HepG2 (cell line): ENCODE measurements at regions not wholly inside any gene's neighbourhood (a gene's known extent, or its start where the extent isn't known, plus 50 kb on each side); places are given as distances from the start of the nearest gene placed in this dataset.

ENCODE experiments used
- ATAC-seq: fragments of 200-7000 bp; cut with Tn5 transposase; 3 replicates; pipeline ENCODE4 v1.9.1; 2020; ENCODE audit warnings: mild to moderate bottlenecking, moderate library complexity
- BruUV-seq: library from RNA; stranded (reverse); fragments of 400-500 nt; replicated peaks from 2 replicates; lab custom pipeline; 2021; lab: Mats Ljungman, UMichigan
- CTCF ChIA-PET: fragments of 300-600 bp; formaldehyde crosslinking; extraction: SDS; loops from one replicate; lab custom pipeline; 2021; ENCODE audit warnings: low total read pairs, inconsistent platforms, low intra/inter-chr PET ratio; lab: Yijun Ruan, JAX
- POLR2A ChIA-PET: fragments of 350-600 bp; sonication (Branson Sonifier 250); formaldehyde crosslinking; loops from one replicate; lab custom pipeline; 2020; ENCODE audit warnings: antibody characterized with exemption, inconsistent platforms; lab: Yijun Ruan, JAX
- DNase-seq: peaks from one replicate; pipeline ENCODE4 v3.0.0-alpha.2; 2015; ENCODE audit warnings: low spot score
- FAIRE-seq: peaks from 3 replicates; lab custom pipeline; 2011; peaks lifted over from hg19 to GRCh38; lab: Jason Lieb, UNC
- H2AFZ ChIP-seq: one replicate; pipeline ENCODE4 v1.6.1; 2011; ENCODE audit warnings: low read length, inconsistent platforms
- H3K27ac ChIP-seq: fragments of 300-600 bp; 3 replicates; pipeline ENCODE4 v1.8.0; 2011; ENCODE audit warnings: mixed run types, mild to moderate bottlenecking, mixed read lengths, low read length, inconsistent platforms; ENCODE audit not compliant: insufficient read depth; ENCODE audit errors: extremely low read length
- H3K27me3 ChIP-seq, 2 experiments: fragments of 200-600 bp in 1 of 2; 2 replicates in 1 of 2; 3 replicates in 1 of 2; pipeline versions ENCODE4 v1.6.0 to v1.8.0; 2011; ENCODE audit warnings: low read length in 2 of 2, mild to moderate bottlenecking in 2 of 2, moderate library complexity in 2 of 2, inconsistent platforms in 1 of 2; ENCODE audit not compliant: insufficient read depth in 2 of 2, control insufficient read depth in 1 of 2
- H3K36me3 ChIP-seq, 2 experiments: fragments of 200-600 bp in 1 of 2; replicated peaks in 1 of 2; 2 replicates in 1 of 2; 3 replicates in 1 of 2; pipeline versions ENCODE4 v1.5.1 to v1.8.0; 2011; ENCODE audit warnings: low read length in 2 of 2, inconsistent platforms in 1 of 2; ENCODE audit not compliant: insufficient read depth in 2 of 2, control insufficient read depth in 1 of 2
- H3K4me1 ChIP-seq: 2 replicates; pipeline ENCODE4 v1.5.1; 2012; ENCODE audit warnings: low read length, inconsistent platforms; ENCODE audit not compliant: insufficient read depth
- H3K4me2 ChIP-seq: 2 replicates; pipeline ENCODE4 v1.6.0; 2011; ENCODE audit warnings: low read depth, low read length, inconsistent platforms
- H3K4me3 ChIP-seq, 3 experiments: fragments of 200-600 bp in 1 of 3; sonication (generic), shearing (Covaris generic) in 1 of 3; replicated peaks in 1 of 3; 2 replicates each; pipeline ENCODE4 v1.5.1; 2011 to 2016; ENCODE audit warnings: low read length in 3 of 3, inconsistent platforms in 2 of 3, low read depth in 2 of 3, mild to moderate bottlenecking in 2 of 3, control low read depth in 1 of 3, mixed read lengths in 1 of 3; ENCODE audit not compliant: insufficient read depth in 1 of 3
- H3K79me2 ChIP-seq: one replicate; pipeline ENCODE4 v1.6.1; 2011; ENCODE audit warnings: low read length, inconsistent platforms; ENCODE audit not compliant: insufficient read depth
- H3K9ac ChIP-seq: 2 replicates; pipeline ENCODE4 v1.6.0; 2011; ENCODE audit warnings: mild to moderate bottlenecking, low read depth, low read length, inconsistent platforms; ENCODE audit not compliant: insufficient read depth
- H3K9me3 ChIP-seq: 2 replicates; pipeline ENCODE4 v1.5.1; 2012; ENCODE audit warnings: mild to moderate bottlenecking, low read length
- H4K20me1 ChIP-seq: 2 replicates; pipeline ENCODE4 v1.6.0; 2011; ENCODE audit warnings: inconsistent platforms, mild to moderate bottlenecking, low read length, moderate library complexity; ENCODE audit not compliant: insufficient read depth
- KLF11 ChIP-seq: IDR thresholded peaks from 2 replicates; pipeline ENCODE4 v1.6.1; 2016; ENCODE audit warnings: missing compliant biosample characterization
- MXD4 ChIP-seq: IDR thresholded peaks from 2 replicates; pipeline ENCODE4 v1.6.1; 2016; ENCODE audit warnings: mild to moderate bottlenecking, missing biosample characterization, missing genetic modification reagents
- RBM22 ChIP-seq: fragments of 200-400 bp; formaldehyde crosslinking; optimal IDR thresholded peaks from 2 replicates; pipeline ENCODE3; 2017; ENCODE audit warnings: mild to moderate bottlenecking, low read length, moderate library complexity
- YEATS4 ChIP-seq: sonication (generic); formaldehyde crosslinking; IDR thresholded peaks from 2 replicates; pipeline ENCODE4 v1.4.0; 2020; ENCODE audit warnings: missing genetic modification reagents, borderline replicate concordance
- ZBTB7A ChIP-seq: sonication (generic); formaldehyde crosslinking; IDR thresholded peaks from 2 replicates; pipeline ENCODE4 v1.8.0; 2022; ENCODE audit warnings: mild to moderate bottlenecking, missing genetic modification reagents
- ZNF264 ChIP-seq: sonication (generic); formaldehyde crosslinking; IDR thresholded peaks from 2 replicates; pipeline ENCODE4 v1.4.0; 2020; ENCODE audit warnings: missing genetic modification reagents
- ZNF30 ChIP-seq: sonication (generic); formaldehyde crosslinking; IDR thresholded peaks from 2 replicates; pipeline ENCODE4 v1.5.0; 2020; ENCODE audit warnings: mild to moderate bottlenecking, missing genetic modification reagents
- ZNF674 ChIP-seq: sonication (generic); formaldehyde crosslinking; IDR thresholded peaks from 2 replicates; pipeline ENCODE4 v1.5.0; 2020; ENCODE audit warnings: low read depth, mild to moderate bottlenecking, missing genetic modification reagents
- ZNF747 ChIP-seq: sonication (generic); formaldehyde crosslinking; IDR thresholded peaks from 2 replicates; pipeline ENCODE4 v1.8.1; 2023; ENCODE audit warnings: missing genetic modification reagents, mild to moderate bottlenecking, borderline replicate concordance
- ZSCAN12 ChIP-seq: sonication (generic); formaldehyde crosslinking; IDR thresholded peaks from 2 replicates; pipeline ENCODE4 v1.9.0; 2021; ENCODE audit warnings: mild to moderate bottlenecking, missing genetic modification reagents
- in situ Hi-C: cut with HindIII; loops from 2 replicates; pipeline ENCODE4 v1.10.0; 2017; ENCODE audit warnings: low pct_unique_long_range_greater_than_20kb; ENCODE audit not compliant: extremely low pct_ligation_motif_present
- intact Hi-C: fragments of 100-400 bp; cut with micrococcal nuclease; formaldehyde crosslinking; loops from one replicate; pipeline ENCODE4 v1.10.0; 2022; ENCODE audit not compliant: unreplicated experiment
- TF ChIP-seq, protein P1 (sequence below): IDR thresholded peaks from 2 replicates; pipeline ENCODE4 v1.6.1; 2012; ENCODE audit warnings: low read length, improper control_type of control experiment
- TF ChIP-seq, protein P2 (sequence below): sonication (generic); formaldehyde crosslinking; IDR thresholded peaks from 2 replicates; pipeline ENCODE4 v1.5.1; 2020; ENCODE audit warnings: mild to moderate bottlenecking, missing genetic modification reagents, borderline replicate concordance
- TF ChIP-seq, protein P3 (sequence below): sonication (generic); formaldehyde crosslinking; IDR thresholded peaks from 2 replicates; pipeline ENCODE4 v1.5.0; 2020; ENCODE audit warnings: mild to moderate bottlenecking, low read depth, missing genetic modification reagents, borderline replicate concordance

DNA sequence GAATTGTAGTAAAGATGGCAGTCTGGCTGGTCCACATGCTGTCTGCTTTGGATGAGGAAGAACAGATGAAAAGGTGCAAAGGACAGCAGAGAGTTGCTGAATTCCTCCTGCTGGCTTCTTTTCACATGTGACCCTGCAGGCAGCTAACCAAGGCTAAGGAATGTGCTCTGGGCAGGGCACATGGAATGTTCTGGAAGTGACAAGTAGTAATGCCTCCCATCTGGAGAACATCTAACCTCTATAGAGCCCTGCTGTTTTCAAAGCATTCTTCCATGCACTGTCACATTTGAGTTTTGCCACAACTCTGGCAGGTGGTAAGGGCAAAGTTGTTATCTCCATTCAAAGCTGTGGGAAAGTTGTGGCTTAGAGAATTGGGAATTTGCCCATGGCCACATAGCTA, 208.8 kb downstream of the STK31 start:
- DNase-seq (no peak), FAIRE-seq (no peak), ATAC-seq (no peak)
- Histone ChIP-seq H2AFZ (no peak overlapping the region), H3K4me3 (no peak overlapping the region), H3K27me3 (no peaks in the 10 kb centered on the region), H3K4me2 (no peak overlapping the region), H3K36me3 (no peaks in the 10 kb centered on the region), H3K27ac (no peak overlapping the region), H3K79me2 (no peaks in the 10 kb centered on the region), H4K20me1 (no peaks in the 10 kb centered on the region), H3K9ac (no peak overlapping the region), H3K9me3 (no peaks in the 10 kb centered on the region), H3K4me1 (no peaks in the 10 kb centered on the region)
- TF ChIP-seq ZNF264 (CRISPR knock-in tag) (no peak), ZBTB7A (CRISPR knock-in tag) (no peak), ZNF674 (CRISPR knock-in tag) (no peak), ZSCAN12 (CRISPR knock-in tag) (no peak), ZNF30 (CRISPR knock-in tag) (no peak), RBM22 (no peak), YEATS4 (CRISPR knock-in tag) (no peak), MXD4 (CRISPR knock-in tag) (no peak), ZNF747 (CRISPR knock-in tag) (no peak), KLF11 (CRISPR knock-in tag) (no peak)
- TF ChIP-seq, protein P1, sequence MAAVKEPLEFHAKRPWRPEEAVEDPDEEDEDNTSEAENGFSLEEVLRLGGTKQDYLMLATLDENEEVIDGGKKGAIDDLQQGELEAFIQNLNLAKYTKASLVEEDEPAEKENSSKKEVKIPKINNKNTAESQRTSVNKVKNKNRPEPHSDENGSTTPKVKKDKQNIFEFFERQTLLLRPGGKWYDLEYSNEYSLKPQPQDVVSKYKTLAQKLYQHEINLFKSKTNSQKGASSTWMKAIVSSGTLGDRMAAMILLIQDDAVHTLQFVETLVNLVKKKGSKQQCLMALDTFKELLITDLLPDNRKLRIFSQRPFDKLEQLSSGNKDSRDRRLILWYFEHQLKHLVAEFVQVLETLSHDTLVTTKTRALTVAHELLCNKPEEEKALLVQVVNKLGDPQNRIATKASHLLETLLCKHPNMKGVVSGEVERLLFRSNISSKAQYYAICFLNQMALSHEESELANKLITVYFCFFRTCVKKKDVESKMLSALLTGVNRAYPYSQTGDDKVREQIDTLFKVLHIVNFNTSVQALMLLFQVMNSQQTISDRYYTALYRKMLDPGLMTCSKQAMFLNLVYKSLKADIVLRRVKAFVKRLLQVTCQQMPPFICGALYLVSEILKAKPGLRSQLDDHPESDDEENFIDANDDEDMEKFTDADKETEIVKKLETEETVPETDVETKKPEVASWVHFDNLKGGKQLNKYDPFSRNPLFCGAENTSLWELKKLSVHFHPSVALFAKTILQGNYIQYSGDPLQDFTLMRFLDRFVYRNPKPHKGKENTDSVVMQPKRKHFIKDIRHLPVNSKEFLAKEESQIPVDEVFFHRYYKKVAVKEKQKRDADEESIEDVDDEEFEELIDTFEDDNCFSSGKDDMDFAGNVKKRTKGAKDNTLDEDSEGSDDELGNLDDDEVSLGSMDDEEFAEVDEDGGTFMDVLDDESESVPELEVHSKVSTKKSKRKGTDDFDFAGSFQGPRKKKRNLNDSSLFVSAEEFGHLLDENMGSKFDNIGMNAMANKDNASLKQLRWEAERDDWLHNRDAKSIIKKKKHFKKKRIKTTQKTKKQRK = no peak
- TF ChIP-seq, protein P2, sequence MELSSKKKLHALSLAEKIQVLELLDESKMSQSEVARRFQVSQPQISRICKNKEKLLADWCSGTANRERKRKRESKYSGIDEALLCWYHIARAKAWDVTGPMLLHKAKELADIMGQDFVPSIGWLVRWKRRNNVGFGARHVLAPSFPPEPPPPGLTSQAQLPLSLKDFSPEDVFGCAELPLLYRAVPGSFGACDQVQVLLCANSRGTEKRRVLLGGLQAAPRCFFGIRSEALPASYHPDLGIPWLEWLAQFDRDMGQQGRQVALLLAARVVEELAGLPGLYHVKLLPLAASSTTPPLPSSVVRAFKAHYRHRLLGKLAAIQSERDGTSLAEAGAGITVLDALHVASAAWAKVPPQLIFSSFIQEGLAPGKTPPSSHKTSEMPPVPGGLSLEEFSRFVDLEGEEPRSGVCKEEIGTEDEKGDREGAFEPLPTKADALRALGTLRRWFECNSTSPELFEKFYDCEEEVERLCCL (CRISPR knock-in tag) = no peak
- TF ChIP-seq, protein P3, sequence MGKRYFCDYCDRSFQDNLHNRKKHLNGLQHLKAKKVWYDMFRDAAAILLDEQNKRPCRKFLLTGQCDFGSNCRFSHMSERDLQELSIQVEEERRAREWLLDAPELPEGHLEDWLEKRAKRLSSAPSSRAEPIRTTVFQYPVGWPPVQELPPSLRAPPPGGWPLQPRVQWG (CRISPR knock-in tag) = no peak
- no TSS peak for BruUV-seq
- POLR2A ChIA-PET = no interaction called here
- intact Hi-C loops = no loop called here
- CTCF ChIA-PET = no interaction called here
- in situ Hi-C loops = no loop called here
